ENCODE measurements at regions not wholly inside any gene's neighbourhood (a gene's known extent, or its start where the extent isn't known, plus 50 kb on each side); places are given as distances from the start of the nearest gene placed in this dataset.

- TF ChIP-seq SP1 (IDR thresholded peaks at IDR 0.05) = no peak
- TF ChIP-seq ELF4 (IDR thresholded peaks at IDR 0.05) = no peak
- no peak for TF ChIP-seq SUZ12 (IDR thresholded peaks at IDR 0.05)
- TF ChIP-seq TARDBP (IDR thresholded peaks at IDR 0.05) = no peak
- no peak for TF ChIP-seq ZNF384 (IDR thresholded peaks at IDR 0.05)
- TF ChIP-seq NFRKB (IDR thresholded peaks at IDR 0.05) = no peak
- no peak for TF ChIP-seq PKNOX1 (IDR thresholded peaks at IDR 0.05)
These were observed 73.9 kb upstream of the VTCN1 start for GRCh38 chr1:117284399-117285215.
